Neural cell (in vitro differentiated cells): ENCODE measurements at regions not wholly inside any gene's neighbourhood (a gene's known extent, or its start where the extent isn't known, plus 50 kb on each side); places are given as distances from the start of the nearest gene placed in this dataset.

Experiments used
- POLR2AphosphoS5 ChIP-seq: IDR thresholded peaks from 2 replicates; pipeline ENCODE4 v1.6.1; 2012
- RAD21 ChIP-seq: fragments of 450-650 bp; conservative IDR thresholded peaks from 2 replicates; pipeline ENCODE4 v1.6.1; 2014; ENCODE audit warnings: antibody characterized with exemption, mild to moderate bottlenecking, moderate library complexity
- TAF1 ChIP-seq: IDR thresholded peaks from 2 replicates; pipeline ENCODE4 v1.6.1; 2012; ENCODE audit warnings: low read depth
- TF ChIP-seq, protein P1 (sequence below): fragments of 450-650 bp; IDR thresholded peaks from 2 replicates; pipeline ENCODE4 v1.5.1; 2014; ENCODE audit warnings: antibody characterized with exemption, mild to moderate bottlenecking, moderate library complexity; ENCODE audit not compliant: poor library complexity, severe bottlenecking

DNA sequence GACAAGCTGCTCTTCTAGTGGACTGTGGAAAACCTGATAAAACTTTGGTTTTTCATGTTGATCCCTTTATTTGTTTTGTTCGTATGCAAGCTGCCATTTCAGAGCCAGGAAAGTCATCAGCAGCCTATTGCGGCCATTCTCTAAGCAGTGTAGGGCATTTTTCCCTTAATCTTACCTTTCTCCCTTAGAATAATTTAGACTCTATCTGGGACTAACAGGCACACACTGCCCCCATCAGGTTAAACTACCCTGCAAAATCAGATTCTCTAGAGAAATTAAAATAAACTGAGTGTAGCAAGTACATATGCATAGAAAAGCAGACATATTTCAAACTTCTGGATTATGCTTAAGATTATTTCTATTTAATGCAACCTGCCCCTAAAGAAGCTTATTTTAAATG lies 347.5 kb downstream of the METTL4 start:
- TF ChIP-seq, protein P1, sequence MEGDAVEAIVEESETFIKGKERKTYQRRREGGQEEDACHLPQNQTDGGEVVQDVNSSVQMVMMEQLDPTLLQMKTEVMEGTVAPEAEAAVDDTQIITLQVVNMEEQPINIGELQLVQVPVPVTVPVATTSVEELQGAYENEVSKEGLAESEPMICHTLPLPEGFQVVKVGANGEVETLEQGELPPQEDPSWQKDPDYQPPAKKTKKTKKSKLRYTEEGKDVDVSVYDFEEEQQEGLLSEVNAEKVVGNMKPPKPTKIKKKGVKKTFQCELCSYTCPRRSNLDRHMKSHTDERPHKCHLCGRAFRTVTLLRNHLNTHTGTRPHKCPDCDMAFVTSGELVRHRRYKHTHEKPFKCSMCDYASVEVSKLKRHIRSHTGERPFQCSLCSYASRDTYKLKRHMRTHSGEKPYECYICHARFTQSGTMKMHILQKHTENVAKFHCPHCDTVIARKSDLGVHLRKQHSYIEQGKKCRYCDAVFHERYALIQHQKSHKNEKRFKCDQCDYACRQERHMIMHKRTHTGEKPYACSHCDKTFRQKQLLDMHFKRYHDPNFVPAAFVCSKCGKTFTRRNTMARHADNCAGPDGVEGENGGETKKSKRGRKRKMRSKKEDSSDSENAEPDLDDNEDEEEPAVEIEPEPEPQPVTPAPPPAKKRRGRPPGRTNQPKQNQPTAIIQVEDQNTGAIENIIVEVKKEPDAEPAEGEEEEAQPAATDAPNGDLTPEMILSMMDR: peak; percentile 82
- TF ChIP-seq TAF1 (no peak), POLR2AphosphoS5 (no peak), RAD21 (peak; percentile 85)
